ENCODE measurements at regions not wholly inside any gene's neighbourhood (a gene's known extent, or its start where the extent isn't known, plus 50 kb on each side); places are given as distances from the start of the nearest gene placed in this dataset.

- no peaks in the 10 kb centered on the region for H3K4me1 ChIP-seq
- H3K27me3 ChIP-seq: no peaks in the 10 kb centered on the region
- H3K9me3 ChIP-seq: peaks cover 0 to 26% (median 0%) of the 10 kb centered on the region in 4 donors
- H3K4me3 ChIP-seq: no peak overlapping the region
- WGBS, 2 donors: 44 to 49% methylated on average over 5 of the region's 5 CpGs
- no peak for TF ChIP-seq CTCF (IDR thresholded peaks at IDR 0.05)
- no peak for TF ChIP-seq EP300 (IDR thresholded peaks at IDR 0.05)
- no peak for TF ChIP-seq POLR2A (IDR thresholded peaks at IDR 0.05)
- no peak for DNase-seq (ENCODE audit: low spot score in 2 of 2)
- H3K27ac ChIP-seq: no peak overlapping the region
- no peaks in the 10 kb centered on the region for H3K36me3 ChIP-seq
Measured at GRCh38 chr14:98599082-98599481, 672.9 kb downstream of the BCL11B start.

DNA sequence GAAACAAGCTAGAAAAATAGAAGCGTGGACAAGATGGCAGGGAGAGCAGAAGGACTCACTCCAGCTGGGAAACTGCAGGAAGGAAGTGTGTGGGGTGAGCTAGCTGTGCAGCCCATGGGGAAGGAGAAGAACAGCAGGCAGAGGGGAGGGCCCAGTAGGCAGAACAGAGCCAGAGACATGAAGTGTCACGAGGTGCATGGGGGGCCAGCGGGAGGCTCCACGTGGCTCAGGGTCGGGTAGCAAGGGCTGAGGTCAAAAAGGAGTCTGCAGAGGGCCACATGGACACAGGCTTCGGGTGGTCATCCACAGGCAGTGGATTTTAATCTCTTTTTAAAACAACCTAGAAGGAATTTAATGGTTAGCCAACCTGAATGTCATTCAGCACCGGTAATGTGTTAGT is 669.0 kb downstream of the BCL11B start:
- Histone ChIP-seq H3K9me3 (peaks cover 0 to 9% (median 0%) of the 10 kb centered on the region in 4 donors), H3K36me3 (no peaks in the 10 kb centered on the region), H3K27me3 (no peaks in the 10 kb centered on the region), H3K4me1 (no peaks in the 10 kb centered on the region), H3K4me3 (no peak overlapping the region), H3K27ac (no peak overlapping the region)
- DNase-seq (ENCODE audit: low spot score in 2 of 2): no peak
- WGBS, 2 donors: 60 to 64% methylated on average over 7 of the region's 7 CpGs
- no peak for TF ChIP-seq POLR2A (IDR thresholded peaks at IDR 0.05)
- no peak for TF ChIP-seq EP300 (IDR thresholded peaks at IDR 0.05)
- TF ChIP-seq CTCF (IDR thresholded peaks at IDR 0.05): no peak

DNA sequence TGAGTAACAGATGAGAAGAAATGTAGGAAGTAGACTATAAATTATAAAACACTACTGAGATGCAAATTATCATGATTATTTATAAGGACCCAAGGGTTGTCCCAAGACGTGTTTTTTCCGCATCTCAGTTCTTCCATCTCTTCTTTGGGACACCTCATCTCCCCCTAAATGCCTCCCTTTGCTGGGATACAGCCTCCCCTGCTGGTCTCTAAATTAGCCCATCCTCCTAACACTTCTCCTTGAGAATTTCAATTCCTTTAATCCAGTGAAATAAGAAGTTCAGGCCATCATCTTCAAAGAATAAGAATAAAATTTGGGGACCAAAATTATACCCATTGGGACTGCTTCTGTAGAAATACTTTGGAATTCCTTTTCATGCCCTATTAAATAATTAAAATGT is 667.0 kb downstream of the BCL11B start:
- no peaks in the 10 kb centered on the region for H3K4me1 ChIP-seq
- H3K27ac ChIP-seq: no peak overlapping the region
- H3K36me3 ChIP-seq: no peaks in the 10 kb centered on the region
- no peaks in the 10 kb centered on the region for H3K27me3 ChIP-seq
- no peak for TF ChIP-seq POLR2A (IDR thresholded peaks at IDR 0.05)
- no peak for TF ChIP-seq CTCF (IDR thresholded peaks at IDR 0.05)
- TF ChIP-seq EP300 (IDR thresholded peaks at IDR 0.05): no peak
- no peaks in the 10 kb centered on the region for H3K9me3 ChIP-seq
- WGBS, 2 donors: 66 to 68% methylated on average over 2 of the region's 2 CpGs
- no peak for DNase-seq (ENCODE audit: low spot score in 2 of 2)
- no peak overlapping the region for H3K4me3 ChIP-seq

DNA sequence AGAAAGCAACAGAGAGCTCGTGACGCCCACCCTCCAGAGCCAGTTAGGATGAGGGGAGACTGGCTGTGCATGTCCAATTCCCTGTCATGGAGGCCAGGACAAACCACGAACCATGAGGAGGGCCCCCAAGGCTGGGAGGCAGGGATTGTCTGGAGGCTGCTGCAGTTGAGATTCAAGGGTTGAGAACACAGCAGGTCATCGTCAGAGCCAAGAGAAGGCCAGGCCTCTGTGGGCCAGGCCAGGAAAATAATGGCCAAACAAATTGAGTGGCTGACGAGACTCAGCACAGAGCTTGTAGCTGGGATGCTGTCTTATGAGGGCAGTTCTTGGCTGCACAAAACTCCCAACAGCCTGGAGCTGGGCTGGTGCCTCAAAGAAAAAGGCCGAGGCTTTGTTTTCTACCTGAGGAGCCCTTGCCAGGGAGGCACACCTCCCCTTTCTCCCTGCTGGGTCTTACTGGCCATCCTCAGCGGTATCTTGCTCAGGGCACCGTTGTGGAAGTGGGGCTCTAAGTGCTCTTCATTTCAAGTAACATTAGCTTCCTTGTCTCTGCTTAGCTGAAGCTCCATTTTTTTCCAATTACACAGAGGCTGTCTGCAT is 665.9 kb downstream of the BCL11B start:
- Histone ChIP-seq H3K4me1 (no peaks in the 10 kb centered on the region), H3K27ac (no peak overlapping the region), H3K27me3 (no peaks in the 10 kb centered on the region), H3K36me3 (no peaks in the 10 kb centered on the region), H3K9me3 (no peaks in the 10 kb centered on the region), H3K4me3 (no peak overlapping the region)
- DNase-seq (ENCODE audit: low spot score in 2 of 2): no peak
- 55 to 70% methylated on average over 7 to 8 of the region's 8 CpGs for WGBS, 2 donors
- no peak for TF ChIP-seq POLR2A (IDR thresholded peaks at IDR 0.05)
- no peak for TF ChIP-seq EP300 (IDR thresholded peaks at IDR 0.05)
- no peak for TF ChIP-seq CTCF (IDR thresholded peaks at IDR 0.05)

- Histone ChIP-seq H3K36me3 (no peaks in the 10 kb centered on the region), H3K27ac (no peak overlapping the region), H3K4me1 (no peaks in the 10 kb centered on the region), H3K27me3 (no peaks in the 10 kb centered on the region), H3K9me3 (no peaks in the 10 kb centered on the region), H3K4me3 (no peak overlapping the region)
- TF ChIP-seq EP300 (IDR thresholded peaks at IDR 0.05): no peak
- no peak for TF ChIP-seq POLR2A (IDR thresholded peaks at IDR 0.05)
- no peak for TF ChIP-seq CTCF (IDR thresholded peaks at IDR 0.05)
- no peak for DNase-seq (ENCODE audit: low spot score in 2 of 2)
- 75 to 82% methylated on average over 4 of the region's 4 CpGs for WGBS, 2 donors
Measured at GRCh38 chr14:98606816-98607215, 665.2 kb downstream of the BCL11B start.
